HFF-Myc (cell line): ENCODE measurements at regions not wholly inside any gene's neighbourhood (a gene's known extent, or its start where the extent isn't known, plus 50 kb on each side); places are given as distances from the start of the nearest gene placed in this dataset.
A peak's percentile ranks its signal among the peaks of the same experiment; 100 is the strongest.

Experiments used
- DNase-seq: peaks from one replicate; pipeline ENCODE4 v3.0.0-alpha.2; 2011; ENCODE audit warnings: low read depth; ENCODE audit errors: extremely low read depth
- H3K4me3 ChIP-seq: replicated peaks from 2 replicates; pipeline ENCODE4 v1.5.1; 2011; ENCODE audit warnings: low read depth, mild to moderate bottlenecking, control low read depth, low read length
- CTCF ChIP-seq: IDR thresholded peaks from 2 replicates; pipeline ENCODE4 v1.5.1; 2012; ENCODE audit warnings: mild to moderate bottlenecking, low read depth, low read length, control low read depth; ENCODE audit errors: missing control alignments

- DNase-seq: no peak
- no peak overlapping the region for H3K4me3 ChIP-seq
- TF ChIP-seq CTCF: no peak
Measured at GRCh38 chr6:74103417-74103816, 407.4 kb downstream of the CD109 start.

- no peak for DNase-seq
- no peak overlapping the region for H3K4me3 ChIP-seq
- no peak for TF ChIP-seq CTCF
Measured at GRCh38 chr6:74100719-74101287, 404.8 kb downstream of the CD109 start.

- H3K4me3 ChIP-seq: no peak overlapping the region
- DNase-seq: no peak
- TF ChIP-seq CTCF: no peak
Measured at GRCh38 chr6:74096329-74096728, 400.3 kb downstream of the CD109 start.

- TF ChIP-seq CTCF: no peak
- no peak for DNase-seq
- no peak overlapping the region for H3K4me3 ChIP-seq
Measured at GRCh38 chr6:74093361-74093760, 397.4 kb downstream of the CD109 start.

GRCh38 chr6:74091794-74092157, 395.8 kb downstream of the CD109 start:
- TF ChIP-seq CTCF: no peak
- DNase-seq: no peak
- no peak overlapping the region for H3K4me3 ChIP-seq

- no peak for DNase-seq
- no peak overlapping the region for H3K4me3 ChIP-seq
Measured at GRCh38 chr6:74091136-74091793, 395.3 kb downstream of the CD109 start.

More at GRCh38 chr6:74091136-74091793, 395.3 kb downstream of the CD109 start:
- peak; percentile 61 for TF ChIP-seq CTCF
